ENCODE measurements at regions not wholly inside any gene's neighbourhood (a gene's known extent, or its start where the extent isn't known, plus 50 kb on each side); places are given as distances from the start of the nearest gene placed in this dataset.
"Not testable (repeated sequence)": the region's sequence is repeated elsewhere in the genome, so short reads cannot be mapped to it uniquely, and the experiment has no call there.

DNA sequence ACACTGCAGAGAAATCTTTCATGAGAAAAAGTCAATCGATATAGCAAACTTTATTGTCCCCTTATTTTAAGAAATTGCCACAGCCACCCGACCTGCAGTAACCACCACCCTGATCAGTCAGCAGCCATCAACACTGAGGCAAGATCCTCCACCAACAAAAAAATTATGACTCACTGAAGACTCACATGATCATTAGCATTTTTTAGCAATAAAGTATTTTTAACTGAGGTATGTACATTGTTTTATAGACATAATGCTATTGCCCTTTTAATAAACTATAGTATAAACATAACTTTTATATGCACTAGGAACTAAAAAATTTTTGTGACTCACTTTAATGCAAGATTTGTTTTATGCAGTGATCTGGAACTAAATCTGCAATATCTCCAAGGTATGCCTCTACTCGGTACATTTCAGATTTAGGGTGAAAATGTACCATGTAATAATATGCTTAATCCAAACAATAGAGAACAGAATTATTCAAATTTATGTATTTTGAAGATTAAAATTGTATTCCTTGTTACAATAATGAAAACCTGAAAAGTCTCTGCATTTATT is 79.2 kb upstream of the CEP126 start:
- peaks cover 0 to 4% (median 0%) of the 10 kb centered on the region in 7 donors for H3K9me3 Mint-ChIP-seq

GRCh38 chr11:101830475-101830874 is 84.3 kb upstream of the CEP126 start:
- H3K36me3 Mint-ChIP-seq; H3K4me3 Mint-ChIP-seq; DNase-seq; H3K4me1 Mint-ChIP-seq; H3K27ac Mint-ChIP-seq; ATAC-seq (ENCODE audit: low read depth in 2 of 2); H3K9me3 Mint-ChIP-seq: not testable (repeated sequence)
- H3K27me3 Mint-ChIP-seq = peaks cover 5 to 17% (median 11%) of the 10 kb centered on the region in 3 donors

More for the DNA sequence above, 79.2 kb upstream of the CEP126 start:
- Mint-ChIP-seq H3K4me3 (no peak overlapping the region), H3K27ac (no peak overlapping the region), H3K27me3 (peaks cover 0 to 11% (median 5%) of the 10 kb centered on the region in 3 donors), H3K36me3 (no peaks in the 10 kb centered on the region), H3K4me1 (no peaks in the 10 kb centered on the region)
- DNase-seq (no peak), ATAC-seq (ENCODE audit: low read depth in 2 of 2) (no peak)

DNA sequence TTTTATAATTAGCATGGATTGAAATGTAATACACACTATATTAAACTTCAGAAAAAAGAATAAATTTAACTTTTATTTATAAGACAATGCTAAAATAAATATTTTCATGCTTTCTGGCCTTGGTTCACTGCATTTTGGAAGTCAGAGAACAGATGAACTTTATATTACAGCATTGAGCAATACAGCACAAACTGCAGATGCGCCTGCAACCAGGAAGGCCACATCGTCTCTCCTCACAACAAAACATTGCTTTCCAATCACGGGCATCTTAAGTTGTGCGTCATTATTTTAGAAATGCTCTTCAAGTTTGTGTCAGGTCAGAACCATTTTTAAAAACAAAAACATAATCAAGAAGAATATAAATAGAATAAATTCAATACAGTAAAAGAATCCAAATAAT is 89.3 kb upstream of the CEP126 start:
- Mint-ChIP-seq H3K4me1 (no peaks in the 10 kb centered on the region), H3K4me3 (no peak overlapping the region), H3K9me3 (no peaks in the 10 kb centered on the region), H3K27me3 (peaks cover 5 to 17% (median 8%) of the 10 kb centered on the region in 3 donors), H3K27ac (no peak overlapping the region), H3K36me3 (no peaks in the 10 kb centered on the region)
- ATAC-seq (ENCODE audit: low read depth in 2 of 2) (no peak), DNase-seq (no peak)

DNA sequence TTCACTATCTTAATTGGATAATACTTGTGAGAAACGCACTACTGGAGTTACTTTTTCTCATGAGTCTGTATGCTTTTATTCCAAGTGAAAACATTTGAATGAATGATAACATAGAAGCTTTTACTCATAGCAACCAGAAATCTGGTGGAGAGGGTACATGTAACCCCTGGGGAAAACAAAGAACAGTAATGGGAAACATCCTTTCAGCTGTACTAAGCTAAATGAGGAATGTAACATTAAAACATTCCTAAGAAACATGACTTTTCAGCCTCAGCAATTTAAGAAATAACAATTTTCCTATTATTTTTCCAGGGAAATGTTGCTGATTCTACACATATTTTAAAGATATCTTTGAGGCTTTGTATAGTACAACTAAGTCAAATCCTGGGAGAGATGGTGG is 97.2 kb upstream of the CEP126 start:
- no peaks in the 10 kb centered on the region for H3K9me3 Mint-ChIP-seq
- H3K4me1 Mint-ChIP-seq = no peaks in the 10 kb centered on the region
- ATAC-seq (ENCODE audit: low read depth in 2 of 2) = no peak
- DNase-seq = no peak
- H3K27me3 Mint-ChIP-seq = no peaks in the 10 kb centered on the region
- H3K27ac Mint-ChIP-seq = no peak overlapping the region
- H3K36me3 Mint-ChIP-seq = no peaks in the 10 kb centered on the region
- no peak overlapping the region for H3K4me3 Mint-ChIP-seq

DNA sequence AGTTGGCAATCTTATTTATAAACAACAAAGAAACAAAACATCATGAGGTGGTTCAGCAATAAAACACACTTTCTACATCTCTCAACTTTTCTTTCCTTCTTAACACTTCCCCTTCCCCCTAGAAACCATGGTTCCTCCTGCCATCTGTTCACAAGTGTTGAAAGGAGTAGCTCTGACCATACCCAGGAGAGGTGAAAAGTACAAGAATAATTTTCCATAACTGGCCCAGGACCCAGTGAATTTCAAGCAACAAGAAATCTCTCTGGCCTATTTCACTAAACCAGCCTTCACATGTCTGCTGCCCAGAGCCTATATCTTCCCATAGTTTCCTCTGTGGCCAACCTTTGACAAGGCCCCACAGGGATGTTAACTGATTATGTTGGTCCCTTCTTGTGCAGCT is 98.2 kb upstream of the CEP126 start:
- Mint-ChIP-seq H3K27me3 (no peaks in the 10 kb centered on the region), H3K36me3 (no peaks in the 10 kb centered on the region), H3K27ac (no peak overlapping the region), H3K9me3 (peaks cover 0 to 4% (median 3%) of the 10 kb centered on the region in 7 donors), H3K4me1 (no peaks in the 10 kb centered on the region), H3K4me3 (no peak overlapping the region)
- no peak for DNase-seq
- no peak for ATAC-seq (ENCODE audit: low read depth in 2 of 2)

- ATAC-seq (ENCODE audit: low read depth in 2 of 2) (no peak), DNase-seq (no peak)
- H3K27ac Mint-ChIP-seq = no peak overlapping the region
Measured at GRCh38 chr11:101812546-101812945, 102.3 kb upstream of the CEP126 start.

DNA sequence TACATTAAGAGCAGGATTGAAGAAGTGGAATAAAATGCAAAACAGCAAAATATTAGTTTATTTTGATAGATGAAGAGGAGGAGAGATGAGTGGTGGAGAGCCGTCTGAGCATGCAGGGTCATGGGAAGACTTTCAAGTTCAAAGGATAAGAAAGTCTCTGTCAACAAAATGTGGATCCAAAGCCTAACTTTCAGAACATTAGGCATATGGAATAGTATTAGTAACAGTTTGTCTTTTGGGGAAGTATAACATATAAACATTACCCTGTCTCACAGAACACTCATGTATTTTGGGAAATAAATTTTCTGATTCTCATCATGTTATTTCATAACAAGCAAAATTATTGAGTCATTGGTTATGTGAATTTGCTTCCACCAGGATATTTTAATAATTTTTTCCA is 104.3 kb upstream of the CEP126 start:
- H3K27me3 Mint-ChIP-seq = no peaks in the 10 kb centered on the region
- ATAC-seq (ENCODE audit: low read depth in 2 of 2) (no peak), DNase-seq (no peak)
- no peaks in the 10 kb centered on the region for H3K36me3 Mint-ChIP-seq
- H3K4me3 Mint-ChIP-seq = no peak overlapping the region
- H3K27ac Mint-ChIP-seq = no peak overlapping the region
- no peaks in the 10 kb centered on the region for H3K4me1 Mint-ChIP-seq
- peaks cover 0 to 11% (median 6%) of the 10 kb centered on the region in 7 donors for H3K9me3 Mint-ChIP-seq

More at GRCh38 chr11:101812546-101812945, 102.3 kb upstream of the CEP126 start:
- Mint-ChIP-seq H3K9me3 (peaks cover 0 to 11% (median 6%) of the 10 kb centered on the region in 7 donors), H3K4me3 (no peak overlapping the region), H3K4me1 (no peaks in the 10 kb centered on the region), H3K27me3 (no peaks in the 10 kb centered on the region), H3K36me3 (no peaks in the 10 kb centered on the region)

DNA sequence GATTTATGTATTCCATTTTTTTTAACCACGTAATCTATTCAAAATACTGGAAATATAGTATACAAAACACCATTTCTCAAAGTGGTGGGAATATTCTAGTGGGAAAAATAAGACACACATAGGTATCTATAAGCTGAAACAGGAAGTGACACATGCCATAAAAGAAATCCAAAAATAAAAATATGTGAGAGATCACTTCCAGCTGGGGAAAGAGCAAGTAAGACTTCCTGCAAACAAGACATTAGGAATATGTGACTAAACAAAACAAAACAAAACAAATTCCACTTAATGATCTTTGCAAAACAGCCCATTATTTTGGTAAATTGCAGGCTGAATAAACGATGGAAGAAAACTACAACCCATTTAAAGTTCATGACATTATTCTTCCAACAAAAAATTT is 107.3 kb upstream of the CEP126 start:
- Mint-ChIP-seq H3K4me3 (no peak overlapping the region), H3K4me1 (no peaks in the 10 kb centered on the region), H3K36me3 (no peaks in the 10 kb centered on the region), H3K9me3 (peaks cover 0 to 11% (median 7%) of the 10 kb centered on the region in 7 donors), H3K27me3 (no peaks in the 10 kb centered on the region), H3K27ac (peak overlapping the region in 1 of 6 donors; percentile 36)
- ATAC-seq (ENCODE audit: low read depth in 2 of 2) (no peak), DNase-seq (no peak)

GRCh38 chr11:101803651-101804050 is 111.2 kb upstream of the CEP126 start:
- DNase-seq (no peak), ATAC-seq (ENCODE audit: low read depth in 2 of 2) (no peak)
- Mint-ChIP-seq H3K36me3 (no peaks in the 10 kb centered on the region), H3K4me3 (no peak overlapping the region), H3K27me3 (no peaks in the 10 kb centered on the region), H3K9me3 (peaks cover 0 to 11% (median 9%) of the 10 kb centered on the region in 7 donors), H3K27ac (no peak overlapping the region), H3K4me1 (no peaks in the 10 kb centered on the region)

GRCh38 chr11:101797335-101797734 is 117.5 kb upstream of the CEP126 start:
- H3K4me3 Mint-ChIP-seq = no peak overlapping the region
- peaks cover 2 to 11% (median 9%) of the 10 kb centered on the region in 7 donors for H3K9me3 Mint-ChIP-seq
- ATAC-seq (ENCODE audit: low read depth in 2 of 2) = no peak
- H3K27ac Mint-ChIP-seq = no peak overlapping the region
- H3K27me3 Mint-ChIP-seq = peaks cover 4 to 7% (median 5%) of the 10 kb centered on the region in 3 donors
- no peaks in the 10 kb centered on the region for H3K36me3 Mint-ChIP-seq
- no peak for DNase-seq
- H3K4me1 Mint-ChIP-seq = no peaks in the 10 kb centered on the region

GRCh38 chr11:101792814-101793213 is 122.0 kb upstream of the CEP126 start:
- no peaks in the 10 kb centered on the region for H3K4me1 Mint-ChIP-seq
- peaks cover 0 to 9% (median 0%) of the 10 kb centered on the region in 7 donors for H3K9me3 Mint-ChIP-seq
- peaks cover 9 to 15% (median 9%) of the 10 kb centered on the region in 3 donors for H3K27me3 Mint-ChIP-seq
- no peak for ATAC-seq (ENCODE audit: low read depth in 2 of 2)
- no peak for DNase-seq
- no peaks in the 10 kb centered on the region for H3K36me3 Mint-ChIP-seq
- peak overlapping the region in 1 of 6 donors; percentile 21 for H3K27ac Mint-ChIP-seq
- H3K4me3 Mint-ChIP-seq = no peak overlapping the region

DNA sequence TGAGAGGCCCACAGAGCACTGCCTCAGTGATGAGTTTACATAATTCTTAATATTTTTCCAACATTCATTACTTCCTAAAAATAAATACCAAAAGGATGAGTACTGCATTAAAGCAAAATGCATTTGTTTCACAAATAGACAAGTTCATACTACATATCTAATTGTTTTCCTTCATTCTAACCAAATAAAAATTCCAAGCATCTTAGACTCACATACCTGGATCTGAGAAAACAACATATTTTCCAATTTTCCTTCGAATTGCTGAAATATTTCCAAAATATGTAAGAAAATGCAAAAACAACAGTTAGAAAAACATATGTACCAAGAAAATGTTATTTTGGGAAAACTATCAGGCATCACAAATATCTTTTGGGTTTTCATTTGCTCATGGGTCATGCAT is 127.9 kb upstream of the CEP126 start:
- Mint-ChIP-seq H3K36me3 (no peaks in the 10 kb centered on the region), H3K27me3 (peaks cover 4 to 9% (median 8%) of the 10 kb centered on the region in 3 donors)

GRCh38 chr11:101786421-101786820 is 128.4 kb upstream of the CEP126 start:
- peaks cover 0 to 28% (median 9%) of the 10 kb centered on the region in 7 donors for H3K9me3 Mint-ChIP-seq
- no peak overlapping the region for H3K4me3 Mint-ChIP-seq
- H3K36me3 Mint-ChIP-seq = no peaks in the 10 kb centered on the region
- no peak for ATAC-seq (ENCODE audit: low read depth in 2 of 2)
- no peak for DNase-seq
- H3K27me3 Mint-ChIP-seq = peaks cover 4 to 9% (median 8%) of the 10 kb centered on the region in 3 donors
- no peaks in the 10 kb centered on the region for H3K4me1 Mint-ChIP-seq
- no peak overlapping the region for H3K27ac Mint-ChIP-seq

More for the DNA sequence above, 127.9 kb upstream of the CEP126 start:
- Mint-ChIP-seq H3K4me1 (no peaks in the 10 kb centered on the region), H3K27ac (no peak overlapping the region), H3K4me3 (no peak overlapping the region), H3K9me3 (peaks cover 0 to 23% (median 8%) of the 10 kb centered on the region in 7 donors)
- no peak for ATAC-seq (ENCODE audit: low read depth in 2 of 2)
- no peak for DNase-seq

DNA sequence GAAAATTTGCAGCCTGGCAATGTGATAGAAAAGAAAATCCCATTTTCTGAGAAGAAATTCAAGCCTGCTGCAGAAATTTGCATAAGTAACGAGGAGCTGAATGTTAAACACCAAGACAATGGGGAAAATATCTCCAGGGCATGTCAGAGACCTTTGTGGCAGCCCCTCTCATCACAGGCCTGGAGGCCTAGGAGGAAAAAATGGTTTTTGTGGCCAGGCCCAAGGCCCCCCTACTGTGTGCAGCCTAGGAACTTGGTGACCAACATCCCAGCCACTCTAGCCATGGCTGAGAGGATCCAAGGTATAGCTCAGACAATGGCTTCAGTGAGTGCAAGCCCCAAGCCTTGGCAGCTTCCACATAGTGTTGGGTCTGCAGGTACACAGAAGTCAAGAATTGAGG is 135.6 kb upstream of the CEP126 start:
- not testable (repeated sequence) for ATAC-seq (ENCODE audit: low read depth in 2 of 2); H3K4me1 Mint-ChIP-seq; H3K27ac Mint-ChIP-seq; H3K27me3 Mint-ChIP-seq; DNase-seq; H3K4me3 Mint-ChIP-seq
- H3K36me3 Mint-ChIP-seq = peaks cover 0 to 17% of the 10 kb centered on the region in 2 donors
- H3K9me3 Mint-ChIP-seq = peaks cover 14 to 62% (median 29%) of the 10 kb centered on the region in 7 donors

Data from naive B cell (primary cell).